Aorta (tissue), 5 donors: ENCODE measurements at regions not wholly inside any gene's neighbourhood (a gene's known extent, or its start where the extent isn't known, plus 50 kb on each side); places are given as distances from the start of the nearest gene placed in this dataset.

Experiments
- ATAC-seq: fragments of 200-7000 bp; cut with Tn5 transposase; one replicate; pipeline ENCODE4 v1.9.1; 2022; ENCODE audit warnings: moderate library complexity; ENCODE audit not compliant: low FRiP score
- DNase-seq, 2 donors: peaks; one replicate each; pipeline ENCODE4 v3.0.0-alpha.2; 2020
- H3K27ac ChIP-seq, 2 donors: one replicate each; pipeline ENCODE4 v1.5.1; 2013; ENCODE audit warnings: low read length in 2 of 2, mild to moderate bottlenecking in 2 of 2, moderate library complexity in 2 of 2, control low read depth in 1 of 2, inconsistent platforms in 1 of 2, low read depth in 1 of 2
- H3K27me3 ChIP-seq, 2 donors: one replicate each; pipeline ENCODE4 v1.6.1; 2013; ENCODE audit warnings: control low read depth in 1 of 2, low read length in 1 of 2, mild to moderate bottlenecking in 1 of 2, moderate library complexity in 1 of 2; ENCODE audit not compliant: insufficient read depth in 2 of 2, control insufficient read depth in 1 of 2
- H3K36me3 ChIP-seq, 2 donors: one replicate each; pipeline ENCODE4 v1.6.1; 2013; ENCODE audit warnings: control low read depth in 1 of 2, low read length in 1 of 2, mild to moderate bottlenecking in 1 of 2; ENCODE audit not compliant: insufficient read depth in 2 of 2, control insufficient read depth in 1 of 2
- H3K4me1 ChIP-seq, 2 donors: one replicate each; pipeline ENCODE4 v1.6.1; 2013; ENCODE audit warnings: low read length in 2 of 2, control low read depth in 1 of 2, mild to moderate bottlenecking in 1 of 2, moderate library complexity in 1 of 2; ENCODE audit not compliant: insufficient read depth in 2 of 2, control insufficient read depth in 1 of 2
- H3K4me3 ChIP-seq, 2 donors: one replicate each; pipeline ENCODE4 v1.5.1; 2013; ENCODE audit warnings: low read length in 2 of 2, control low read depth in 1 of 2, mild to moderate bottlenecking in 1 of 2
- H3K9me3 ChIP-seq: one replicate; pipeline ENCODE4 v1.6.1; 2013; ENCODE audit warnings: mild to moderate bottlenecking, low read length; ENCODE audit not compliant: control insufficient read depth
- WGBS, 2 donors: extraction: QIAGEN DNeasy Blood & Tissue Kit; methylation state at CpG; one replicate each; pipeline ENCODE4 v1.1.7; 2013; 5-methylcytosine and 5-hydroxymethylcytosine counted together
- intact Hi-C, 2 donors: fragments of 100-400 bp; cut with DNase I; formaldehyde crosslinking; loops; one replicate each; pipeline versions ENCODE4 v1.14.2 to v1.15.0; 2022
- donor health status: healthy with polysubstance abuse.
- donor health status: Bipolar disorder and iron deficiency.
- donor health status: DM: no; HTN: no; CAD: no.
- donor health status: DM: no; HTN: no; CAD: no.
- donor health status: DM: yes; HTN: yes; CAD: no.

- Histone ChIP-seq H3K36me3 (no peaks in the 10 kb centered on the region), H3K4me3 (no peak overlapping the region), H3K4me1 (peaks cover 2 to 3% of the 10 kb centered on the region in 2 donors), H3K27me3 (no peaks in the 10 kb centered on the region), H3K9me3 (no peaks in the 10 kb centered on the region), H3K27ac (no peak overlapping the region)
- intact Hi-C loops = no loop called here
- ATAC-seq = no peak
- no peak for DNase-seq
- WGBS, 2 donors = 68 to 78% methylated on average over 9 of the region's 9 CpGs
Measured at GRCh38 chr9:130779153-130779855, 55.8 kb upstream of the ABL1 start.

GRCh38 chr9:130780415-130780814, 54.6 kb upstream of the ABL1 start:
- ATAC-seq = peak; percentile 65

GRCh38 chr9:130780865-130781504, 54.1 kb upstream of the ABL1 start:
- intact Hi-C loops = loop anchor here (2.0 to 5.0 kb wide), 4 partner anchors 51 to 80 kb away; no protein-coding TSS in a partner anchor
- 4 to 8% methylated on average over 9 of the region's 9 CpGs for WGBS, 2 donors

More at GRCh38 chr9:130780415-130780814, 54.6 kb upstream of the ABL1 start:
- Histone ChIP-seq H3K9me3 (no peaks in the 10 kb centered on the region), H3K27ac (peak overlapping the region; percentile 98), H3K4me1 (peaks cover 2 to 3% of the 10 kb centered on the region in 2 donors), H3K36me3 (no peaks in the 10 kb centered on the region), H3K27me3 (no peaks in the 10 kb centered on the region), H3K4me3 (peak overlapping the region; percentile 70 to 82)
- 5% methylated on average over 4 of the region's 4 CpGs for WGBS, 2 donors
- no peak for DNase-seq
- intact Hi-C loops = loop anchor here (2.0 to 5.0 kb wide), 4 partner anchors 52 to 80 kb away; no protein-coding TSS in a partner anchor

GRCh38 chr9:130781569-130781968, 53.5 kb upstream of the ABL1 start:
- no peaks in the 10 kb centered on the region for H3K27me3 ChIP-seq
- ATAC-seq (no peak), DNase-seq (no peak)
- H3K4me3 ChIP-seq = no peak overlapping the region
- peaks cover 6 to 8% of the 10 kb centered on the region in 2 donors for H3K4me1 ChIP-seq
- H3K27ac ChIP-seq = no peak overlapping the region
- no peaks in the 10 kb centered on the region for H3K9me3 ChIP-seq
- WGBS, 2 donors = 63 to 84% methylated on average over 1 of the region's 1 CpG
- no peaks in the 10 kb centered on the region for H3K36me3 ChIP-seq
- intact Hi-C loops = loop anchor here (2.0 to 5.0 kb wide), 4 partner anchors 51 to 79 kb away; no protein-coding TSS in a partner anchor

More at GRCh38 chr9:130780865-130781504, 54.1 kb upstream of the ABL1 start:
- Histone ChIP-seq H3K27me3 (no peaks in the 10 kb centered on the region), H3K36me3 (no peaks in the 10 kb centered on the region), H3K9me3 (no peaks in the 10 kb centered on the region), H3K27ac (peak overlapping the region; percentile 98), H3K4me3 (peak overlapping the region; percentile 70 to 82), H3K4me1 (peaks cover 3 to 4% of the 10 kb centered on the region in 2 donors)
- ATAC-seq (peak; percentile 96), DNase-seq (peak; percentile 81 to 88)

GRCh38 chr9:130782886-130783530, 52.0 kb upstream of the ABL1 start:
- H3K4me3 ChIP-seq = no peak overlapping the region
- DNase-seq = no peak
- H3K36me3 ChIP-seq = no peaks in the 10 kb centered on the region
- intact Hi-C loops = loop anchor here (5.0 kb wide), 2 partner anchors 49 to 71 kb away; no protein-coding TSS in a partner anchor
- no peaks in the 10 kb centered on the region for H3K27me3 ChIP-seq
- no peak overlapping the region for H3K27ac ChIP-seq
- peaks cover 6 to 9% of the 10 kb centered on the region in 2 donors for H3K4me1 ChIP-seq
- no peak for ATAC-seq
- H3K9me3 ChIP-seq = no peaks in the 10 kb centered on the region
- 12 to 21% methylated on average over 4 of the region's 4 CpGs for WGBS, 2 donors

- Histone ChIP-seq H3K27me3 (no peaks in the 10 kb centered on the region), H3K36me3 (no peaks in the 10 kb centered on the region), H3K4me1 (peaks cover 6 to 9% of the 10 kb centered on the region in 2 donors), H3K9me3 (no peaks in the 10 kb centered on the region), H3K4me3 (no peak overlapping the region), H3K27ac (no peak overlapping the region)
- intact Hi-C loops = loop anchor here in 1 of 2 donors (5.0 kb wide), 1 partner anchor 47 kb away; no protein-coding TSS in a partner anchor
- ATAC-seq (no peak), DNase-seq (no peak)
- 45 to 59% methylated on average over 8 of the region's 8 CpGs for WGBS, 2 donors
Measured at GRCh38 chr9:130785053-130785452, 50.0 kb upstream of the ABL1 start.
